Central memory CD4-positive, alpha-beta T cell (primary cell): ENCODE measurements at regions not wholly inside any gene's neighbourhood (a gene's known extent, or its start where the extent isn't known, plus 50 kb on each side); places are given as distances from the start of the nearest gene placed in this dataset.

ENCODE experiments used
- DNase-seq: peaks from one replicate; pipeline ENCODE4 v3.0.0; 2022

DNA sequence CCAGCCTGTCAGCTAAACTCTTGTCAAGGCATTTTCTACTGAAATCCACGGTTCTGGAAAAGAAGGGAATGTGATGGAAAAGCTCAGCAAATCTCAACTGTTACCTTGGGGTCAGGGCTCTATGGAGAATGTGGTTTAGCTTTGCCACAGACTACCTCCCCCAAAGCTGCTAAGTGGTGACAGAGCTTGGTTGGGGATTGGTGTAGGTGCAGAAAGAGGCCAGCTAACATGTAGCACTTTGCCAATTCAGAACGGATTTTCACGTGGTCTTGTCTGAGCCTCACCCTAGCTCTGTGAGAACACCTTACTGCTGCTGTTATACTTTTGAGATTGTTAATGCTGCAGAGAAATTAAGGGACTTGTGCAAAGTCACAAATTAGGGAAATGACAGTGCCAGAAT is 331.1 kb downstream of the RND3 start:
- no peak for DNase-seq

DNA sequence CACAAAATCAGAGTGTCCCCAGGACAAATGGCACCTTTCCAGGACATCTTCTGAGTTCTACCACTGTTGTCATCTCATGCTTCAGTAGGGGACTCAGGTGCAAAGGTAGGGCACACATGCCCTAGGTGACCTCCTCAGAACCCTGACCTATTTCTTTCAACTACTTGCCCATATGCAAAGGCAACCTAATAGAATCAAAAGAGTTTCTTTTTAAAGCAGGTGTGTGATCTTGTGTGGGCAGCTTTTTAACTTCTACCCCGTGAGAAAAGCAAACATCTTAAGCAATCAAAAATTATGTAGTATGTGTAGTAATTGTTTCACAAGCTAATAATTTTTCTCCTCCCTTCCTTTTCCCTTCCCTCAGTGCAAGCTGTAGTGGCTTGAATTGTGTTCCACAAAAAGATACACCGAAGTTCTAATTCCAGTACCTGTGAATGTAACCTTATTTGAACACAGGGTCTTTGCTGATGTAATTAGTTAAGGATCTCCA is 333.1 kb downstream of the RND3 start:
- DNase-seq = no peak

DNA sequence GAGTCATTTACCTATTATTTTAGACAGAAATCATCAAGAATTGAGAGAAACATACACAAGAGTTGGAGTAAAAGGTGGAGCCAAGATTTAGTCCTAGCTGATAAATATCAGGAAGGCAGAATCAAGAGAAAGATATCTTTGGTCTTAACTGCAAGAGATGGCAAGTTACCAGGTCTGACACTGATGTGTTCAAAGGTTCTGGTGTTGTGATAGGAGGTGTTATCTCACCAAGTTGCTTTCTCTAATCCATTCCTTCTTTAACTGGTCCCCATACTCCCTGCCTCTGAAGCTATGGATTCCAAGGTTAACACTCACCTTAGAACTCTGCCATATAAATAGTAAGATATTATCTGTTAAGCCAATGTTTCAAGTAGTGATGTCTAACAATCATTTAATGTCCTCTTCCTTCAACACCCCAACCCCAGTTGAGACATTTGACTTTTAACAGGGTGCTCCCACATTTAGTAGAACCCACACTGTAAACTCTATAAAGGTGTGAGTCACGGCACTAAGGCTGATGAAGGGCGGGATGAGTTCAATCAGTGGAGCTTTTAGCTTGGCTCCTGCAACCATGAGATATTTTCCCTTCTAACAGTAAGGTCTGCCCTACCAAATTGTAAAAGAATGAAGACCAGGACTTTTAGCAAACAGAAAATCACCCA is 333.7 kb downstream of the RND3 start:
- no peak for DNase-seq

DNA sequence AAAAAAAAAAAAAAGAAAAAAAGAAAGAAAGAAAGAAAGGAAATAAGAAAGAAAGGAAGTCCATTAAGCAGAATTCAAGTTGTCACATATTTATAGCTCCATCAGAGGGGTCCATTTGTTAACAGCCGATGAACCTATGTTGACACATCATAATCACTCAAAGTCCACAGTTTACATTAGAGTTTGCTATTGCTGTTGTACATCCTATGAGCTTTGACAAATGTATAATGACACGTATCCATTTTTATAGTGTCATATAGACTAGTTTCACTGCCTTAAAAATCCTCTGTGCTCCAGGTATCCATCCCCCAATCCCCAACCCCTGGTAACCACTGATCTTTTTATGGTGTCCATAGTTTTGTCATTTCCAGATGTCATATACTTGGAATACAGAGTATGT is 335.2 kb downstream of the RND3 start:
- DNase-seq = no peak

DNA sequence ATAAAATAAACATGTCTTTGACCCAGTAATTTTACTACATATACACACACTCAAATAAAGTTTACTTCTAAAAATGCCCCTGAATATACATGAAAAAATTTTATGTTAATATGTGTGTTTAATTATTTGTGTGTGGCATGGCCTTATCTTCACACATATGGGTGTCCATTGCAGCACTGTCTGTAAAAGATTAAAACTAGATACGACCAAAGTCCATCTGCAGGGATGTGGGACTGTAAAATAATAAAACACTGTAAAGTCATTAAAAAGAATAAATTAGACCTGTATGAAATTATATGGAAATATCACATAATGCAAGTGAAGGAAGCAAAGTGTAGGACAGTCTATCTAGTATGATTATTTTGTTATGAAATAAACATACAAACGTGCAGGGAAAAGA is 337.3 kb downstream of the RND3 start:
- no peak for DNase-seq

DNA sequence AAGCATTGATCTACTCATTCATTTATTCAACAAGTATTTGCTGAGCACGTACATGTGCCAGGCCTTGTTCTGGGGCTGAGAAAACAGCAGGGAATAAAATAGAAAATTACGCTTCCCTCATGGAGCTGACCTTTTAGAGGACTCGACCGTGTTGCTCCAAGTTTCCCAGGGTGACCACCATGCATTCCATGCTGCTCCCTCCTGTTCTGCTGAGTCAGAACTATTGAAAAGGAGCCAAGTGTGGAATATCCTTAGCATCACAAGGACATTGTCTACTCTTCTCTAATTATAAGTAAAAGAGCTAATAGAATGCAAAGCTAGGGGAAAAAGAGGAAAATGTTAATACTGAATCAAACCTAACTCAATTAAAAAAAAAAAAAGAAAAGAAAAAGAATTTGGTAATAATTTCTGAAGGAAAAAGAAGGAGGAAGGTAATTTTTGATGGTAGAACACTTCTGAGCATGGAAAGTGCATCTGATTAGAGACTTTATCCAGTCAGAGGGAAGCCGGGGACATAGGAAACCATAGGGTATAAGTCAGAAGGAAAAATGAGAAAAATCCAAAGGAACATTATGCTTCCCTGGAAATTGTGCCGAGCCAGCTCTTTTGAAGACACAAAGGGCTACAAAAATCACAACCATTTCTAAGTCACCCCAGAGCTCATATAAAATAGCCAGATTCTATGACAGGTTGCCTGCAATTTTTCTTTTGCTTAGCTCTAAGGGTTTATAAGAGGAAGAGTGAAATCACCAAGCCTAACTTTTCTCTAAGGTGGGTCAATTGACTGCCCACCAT is 339.4 kb downstream of the RND3 start:
- DNase-seq = no peak

DNA sequence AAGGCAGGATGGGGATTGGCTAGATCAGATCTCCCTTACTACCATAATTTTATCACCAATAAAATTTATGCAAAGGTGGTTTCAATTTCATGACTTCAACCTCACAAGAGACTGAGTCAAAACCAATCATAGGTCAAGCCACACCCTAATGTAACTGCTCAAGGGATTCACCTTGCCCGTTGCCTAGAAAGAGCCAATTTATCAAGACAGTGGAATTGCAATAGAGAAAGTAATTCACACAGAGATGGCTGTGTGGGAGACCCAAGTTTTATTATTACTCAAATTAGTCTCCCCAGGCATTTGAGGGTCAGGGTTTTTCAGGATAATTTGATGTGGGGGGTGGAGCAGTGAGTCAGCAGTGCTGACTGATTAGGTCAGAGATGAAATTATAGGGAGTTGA is 340.6 kb downstream of the RND3 start:
- DNase-seq = no peak

DNA sequence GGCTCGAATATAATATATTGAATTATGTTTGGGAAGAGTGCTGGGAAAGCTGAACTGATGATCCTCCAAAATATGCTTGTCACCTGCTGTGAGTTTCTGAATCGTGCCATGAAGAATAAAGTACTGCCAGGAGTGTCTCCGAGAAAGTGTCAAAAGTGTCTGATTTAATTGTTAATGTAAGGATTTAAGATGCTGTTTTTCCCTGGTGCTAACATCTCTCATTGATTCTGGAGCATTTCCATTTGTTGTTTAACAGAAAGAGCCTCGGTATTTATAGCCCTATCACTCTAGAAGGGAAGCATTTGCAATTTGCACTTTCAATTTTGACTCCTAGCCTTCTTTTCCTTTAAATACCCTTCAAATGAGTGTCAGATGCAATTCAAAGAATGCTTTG is 342.2 kb downstream of the RND3 start:
- DNase-seq = no peak

DNA sequence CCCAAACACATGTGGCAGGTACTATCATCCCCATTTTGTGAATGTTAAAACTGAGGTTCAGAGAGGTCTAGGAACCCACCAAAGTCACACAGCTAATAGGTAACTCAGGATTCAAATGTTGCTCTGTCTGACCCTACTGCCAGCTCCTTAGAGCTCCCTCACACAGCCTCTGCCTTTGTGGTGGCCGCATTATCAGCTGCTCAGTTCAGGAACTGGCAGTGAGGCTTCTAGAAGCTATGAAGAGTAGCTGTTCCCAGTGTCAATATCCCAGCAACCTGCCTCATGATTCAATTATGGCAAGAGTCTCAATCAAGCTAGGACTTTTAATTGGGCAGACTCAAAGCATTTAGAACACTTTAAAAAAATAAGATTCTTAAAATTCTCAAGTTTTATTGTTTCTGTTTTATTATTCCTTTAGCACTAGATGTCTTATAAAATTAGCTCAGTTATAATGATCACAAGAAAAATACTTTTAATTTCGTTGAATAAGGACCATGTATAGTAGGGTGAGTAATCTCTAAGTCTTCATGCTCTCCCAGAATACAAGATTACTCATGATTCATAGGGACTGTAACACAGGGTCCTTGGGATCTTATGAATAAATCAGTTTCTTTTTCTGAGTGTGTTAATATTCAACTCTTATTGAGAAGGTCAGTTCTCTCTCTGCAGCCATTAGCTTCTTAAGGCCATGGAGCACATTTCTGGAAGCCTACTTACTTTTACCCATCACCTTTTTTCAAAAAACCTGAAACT is 342.7 kb downstream of the RND3 start:
- DNase-seq = no peak

DNA sequence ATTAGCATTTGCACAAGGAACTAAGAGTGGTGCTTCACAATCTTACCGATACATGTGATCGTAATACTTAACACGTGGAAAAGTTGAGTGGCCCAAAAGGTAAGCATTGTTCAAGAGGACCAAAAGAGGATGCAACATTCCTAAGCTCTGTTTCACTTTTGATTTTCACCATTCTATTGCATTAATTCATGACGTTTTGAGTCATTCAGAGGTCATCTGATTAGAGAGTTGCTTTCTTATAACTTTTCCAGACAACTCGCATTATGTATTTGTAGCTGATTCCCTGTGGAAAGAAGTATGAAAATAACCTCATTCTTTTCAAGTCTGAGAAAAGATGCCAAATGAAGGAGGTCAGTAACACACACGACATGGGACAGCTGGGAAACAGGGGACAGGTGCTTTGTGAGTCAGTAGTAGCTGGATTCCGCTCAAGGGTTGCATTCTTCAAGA is 344.4 kb downstream of the RND3 start:
- no peak for DNase-seq

DNA sequence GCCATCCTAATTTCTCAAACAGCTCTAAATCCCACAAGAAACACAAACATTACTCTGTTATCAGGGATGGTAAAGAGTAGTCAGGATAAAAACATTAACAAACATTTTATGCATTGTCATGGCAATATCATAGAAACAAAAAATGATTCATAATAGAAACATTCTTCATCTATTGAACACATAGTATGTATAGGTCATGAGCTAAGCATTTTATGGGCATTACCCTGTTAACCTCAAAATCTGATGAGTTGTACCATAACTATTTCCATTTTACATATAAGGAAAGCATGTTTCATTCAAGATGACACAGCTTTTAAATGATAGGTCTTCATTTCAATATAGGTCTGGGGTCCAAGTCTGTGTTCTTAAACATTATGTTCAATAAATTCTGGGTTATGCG is 344.9 kb downstream of the RND3 start:
- no peak for DNase-seq

DNA sequence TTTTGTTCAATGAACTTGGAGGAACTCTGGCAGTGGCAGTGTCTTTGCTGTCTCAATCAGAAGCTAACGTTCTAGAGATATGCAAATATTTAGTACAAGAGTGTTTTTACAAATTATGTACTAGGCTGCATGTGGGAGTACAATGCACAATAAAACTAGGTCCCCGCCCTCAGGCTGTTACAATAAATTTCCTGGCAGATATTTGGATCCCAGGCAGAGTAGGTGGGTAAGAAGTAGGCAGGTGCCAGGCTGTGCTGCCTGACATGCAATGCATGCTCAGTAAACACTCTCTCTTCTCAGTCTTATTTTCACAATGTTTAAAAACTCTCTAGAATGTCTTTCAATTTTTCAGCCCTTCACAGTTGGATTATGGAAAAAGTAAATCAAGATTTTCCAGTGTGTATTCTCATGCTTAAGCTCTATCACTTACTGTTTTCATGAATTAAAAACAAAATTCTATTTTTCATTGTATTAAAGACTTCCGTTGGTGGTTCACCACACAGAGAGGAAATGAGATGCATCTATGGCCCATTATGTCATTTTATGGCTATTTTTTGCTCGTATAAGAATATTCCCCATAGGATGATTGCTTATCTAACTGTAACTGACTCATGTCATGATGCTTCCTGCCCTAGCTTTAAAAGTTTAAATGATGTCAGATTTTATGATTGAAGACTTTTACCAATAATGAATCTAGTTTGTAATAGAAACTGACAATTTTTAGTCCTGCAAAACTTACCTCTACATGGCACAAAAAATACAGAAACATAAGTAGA is 346.1 kb downstream of the RND3 start:
- DNase-seq = no peak

DNA sequence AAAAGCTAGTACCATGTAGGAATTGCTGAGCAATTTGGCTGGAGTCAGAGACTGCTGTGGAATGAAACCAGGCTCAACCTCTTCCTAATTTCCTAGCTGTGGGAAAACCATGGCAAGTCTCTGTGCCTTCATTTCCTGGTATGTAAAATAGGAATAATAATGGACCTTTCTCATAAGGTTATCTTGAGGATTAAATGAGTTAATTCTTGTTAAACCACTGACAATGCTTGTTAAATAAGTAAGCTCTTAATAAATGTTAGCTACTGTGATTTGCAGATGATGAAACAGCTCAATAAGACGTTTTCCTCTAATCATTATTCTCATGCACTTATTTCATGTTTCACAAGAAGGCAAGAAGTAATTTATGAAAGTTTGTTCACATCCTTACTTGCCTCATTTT is 346.7 kb downstream of the RND3 start:
- no peak for DNase-seq

DNA sequence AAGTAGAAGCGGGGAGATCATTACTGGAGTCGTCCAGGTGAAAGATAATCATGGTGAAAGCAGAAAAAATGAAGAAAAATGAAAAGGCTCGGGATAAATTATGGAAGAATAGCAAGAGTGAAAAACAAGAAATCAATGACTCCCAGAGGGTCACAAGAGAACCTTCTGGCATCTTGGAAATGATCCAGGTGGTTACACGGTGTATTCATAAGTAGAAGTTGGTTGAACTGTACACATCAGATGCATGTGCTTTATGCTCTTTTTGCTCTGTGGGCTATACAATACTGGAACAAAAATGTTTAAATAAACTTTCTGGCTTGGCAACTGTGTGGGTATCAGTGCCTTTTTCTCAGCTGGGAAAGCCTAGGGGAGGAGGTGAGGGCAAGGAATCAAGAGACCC is 348.9 kb downstream of the RND3 start:
- DNase-seq = no peak

DNA sequence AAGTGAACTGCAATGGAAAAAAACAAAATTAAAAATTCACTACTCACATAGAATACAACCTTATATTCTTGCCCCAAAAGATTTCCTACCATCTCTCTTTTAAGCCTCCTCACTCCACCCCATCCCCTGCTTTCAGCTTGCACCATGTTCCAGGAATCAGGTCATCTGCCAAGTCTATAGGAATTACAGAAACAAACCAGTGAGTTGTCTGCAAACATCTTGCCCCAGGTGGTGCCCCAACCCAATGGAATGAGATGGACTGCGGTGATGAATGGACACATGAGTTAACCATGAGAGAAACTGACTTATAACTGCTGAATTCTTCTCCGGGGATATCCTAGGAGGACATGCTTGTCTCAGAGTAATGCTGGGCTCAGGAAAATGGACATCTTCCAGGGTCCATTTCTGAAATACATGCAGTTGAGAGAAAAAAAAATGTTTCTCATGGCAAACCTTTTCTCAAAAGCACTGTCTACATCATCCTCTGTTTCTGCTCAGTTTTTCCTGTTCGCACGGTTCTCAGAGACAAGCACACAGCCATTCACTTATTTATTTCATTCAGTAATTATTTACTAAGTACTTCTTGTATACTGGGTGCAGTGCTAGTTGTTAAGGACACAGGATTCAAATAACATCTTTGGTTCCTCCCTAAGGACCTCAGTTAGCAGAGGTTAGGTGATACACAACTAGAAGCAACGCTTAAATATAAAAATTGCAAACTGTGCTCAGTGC is 350.0 kb downstream of the RND3 start:
- DNase-seq = no peak

DNA sequence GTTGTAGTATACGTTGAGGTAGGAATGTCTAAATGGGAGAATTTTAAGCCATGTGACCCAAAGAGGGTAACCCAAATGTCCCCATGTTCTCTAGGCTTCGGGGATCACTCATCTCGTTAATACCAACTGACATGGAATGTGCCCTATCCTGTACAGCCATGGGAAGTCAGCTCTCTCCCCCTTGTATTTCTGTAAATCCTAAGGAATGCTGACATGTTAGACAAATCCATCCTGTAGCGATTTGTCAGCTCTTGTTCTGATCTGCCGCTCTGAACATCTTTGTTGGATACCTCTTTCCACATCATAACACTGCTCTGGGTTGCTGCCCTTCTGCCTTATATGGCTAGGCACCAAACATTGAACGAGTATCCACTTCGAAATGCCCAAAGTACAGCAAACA is 350.6 kb downstream of the RND3 start:
- no peak for DNase-seq

DNA sequence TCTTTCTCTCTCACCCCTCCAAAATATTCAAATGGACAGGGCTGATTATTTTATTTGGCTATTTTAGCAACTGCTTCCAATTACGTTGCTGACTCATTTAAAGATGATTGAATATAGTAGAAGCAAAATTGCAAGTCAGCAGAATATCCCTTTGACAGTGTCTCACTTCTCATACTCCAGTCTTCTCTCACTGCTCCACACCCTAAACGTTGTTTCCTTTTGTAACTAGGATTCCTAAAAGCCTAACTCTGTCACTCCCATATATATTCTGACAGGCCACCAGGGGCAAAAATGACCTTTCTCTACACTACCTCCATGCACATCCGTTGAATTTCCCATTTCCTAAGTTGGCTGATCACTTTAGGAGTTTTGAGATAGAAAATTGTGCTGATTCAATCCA is 351.1 kb downstream of the RND3 start:
- DNase-seq = no peak

DNA sequence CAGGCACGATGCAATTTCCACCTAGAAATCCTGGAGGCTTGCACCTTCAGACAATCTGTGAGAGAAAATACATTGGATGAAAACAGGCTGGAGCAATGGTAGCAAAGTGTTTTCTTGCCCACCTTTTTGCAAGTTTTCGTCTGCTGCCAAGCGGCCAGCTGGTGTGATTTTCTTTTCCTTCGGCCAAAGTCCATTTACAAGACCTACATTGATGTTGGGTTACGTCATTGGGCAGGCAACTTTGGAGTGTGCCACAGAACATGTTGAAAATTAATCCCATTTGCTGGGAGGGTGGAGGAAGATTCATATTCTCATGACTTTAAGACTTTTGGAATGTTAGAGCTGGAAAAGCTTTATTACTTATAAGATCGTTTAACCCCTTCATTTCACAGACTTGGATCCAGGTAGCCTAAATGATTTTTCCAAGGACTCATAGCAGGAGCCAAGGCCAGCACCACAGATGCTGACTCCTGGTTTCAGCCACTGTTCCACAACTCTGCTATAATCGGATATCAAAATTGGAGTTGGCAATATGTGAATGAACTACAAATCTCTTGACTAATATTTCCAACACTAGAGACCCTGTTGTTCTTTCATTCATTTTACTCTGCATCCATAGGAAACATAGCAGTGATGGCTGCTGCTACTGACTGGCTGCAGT is 352.1 kb downstream of the RND3 start:
- DNase-seq = no peak

DNA sequence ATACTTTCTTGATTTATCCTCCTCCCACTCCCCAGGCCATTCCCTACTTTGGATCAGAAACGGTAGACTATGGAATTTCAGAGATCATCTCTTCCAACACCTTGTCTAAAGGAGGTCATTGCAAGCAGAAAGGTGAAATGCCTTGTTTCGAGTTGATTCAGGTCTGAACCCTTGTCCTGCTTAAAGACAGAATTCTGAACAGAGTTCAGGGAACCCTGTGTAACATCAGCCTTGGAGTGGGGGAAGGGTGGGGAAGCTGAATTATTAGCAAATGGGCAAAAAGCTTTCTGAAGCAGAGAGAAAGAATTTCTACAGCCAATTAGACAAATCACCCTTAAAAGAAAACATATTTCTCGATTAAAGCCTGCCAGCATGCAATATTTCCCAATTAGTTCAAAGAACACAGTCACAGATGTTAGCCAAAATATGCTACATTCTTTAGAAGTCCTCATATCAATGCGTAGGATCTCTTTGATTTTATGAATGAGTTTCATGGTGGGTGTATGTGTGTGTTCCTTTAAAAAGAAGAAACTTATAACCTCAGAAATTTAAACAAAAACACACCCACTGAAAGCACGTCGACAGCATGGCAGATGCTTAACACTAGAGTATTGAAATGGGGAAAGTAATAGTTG is 353.1 kb downstream of the RND3 start:
- DNase-seq = no peak

DNA sequence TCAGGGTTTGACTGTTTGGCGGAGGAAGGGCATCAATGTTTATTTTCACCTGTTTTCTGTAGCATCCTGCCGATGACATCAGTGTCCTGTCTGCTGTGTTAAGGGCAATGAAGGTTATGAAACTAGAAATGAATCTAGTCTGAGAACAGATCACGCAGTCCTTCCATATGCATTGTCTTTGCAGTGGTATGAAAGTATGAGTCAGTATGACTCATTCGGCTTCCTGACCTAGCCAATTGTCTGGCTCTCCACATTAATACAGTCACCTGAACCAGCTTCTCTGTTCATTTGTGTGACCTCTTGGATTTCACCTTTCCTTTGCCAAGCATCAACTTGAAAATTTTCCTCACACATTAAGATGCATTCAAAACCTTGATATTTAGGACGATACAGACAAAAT is 353.8 kb downstream of the RND3 start:
- DNase-seq = no peak

DNA sequence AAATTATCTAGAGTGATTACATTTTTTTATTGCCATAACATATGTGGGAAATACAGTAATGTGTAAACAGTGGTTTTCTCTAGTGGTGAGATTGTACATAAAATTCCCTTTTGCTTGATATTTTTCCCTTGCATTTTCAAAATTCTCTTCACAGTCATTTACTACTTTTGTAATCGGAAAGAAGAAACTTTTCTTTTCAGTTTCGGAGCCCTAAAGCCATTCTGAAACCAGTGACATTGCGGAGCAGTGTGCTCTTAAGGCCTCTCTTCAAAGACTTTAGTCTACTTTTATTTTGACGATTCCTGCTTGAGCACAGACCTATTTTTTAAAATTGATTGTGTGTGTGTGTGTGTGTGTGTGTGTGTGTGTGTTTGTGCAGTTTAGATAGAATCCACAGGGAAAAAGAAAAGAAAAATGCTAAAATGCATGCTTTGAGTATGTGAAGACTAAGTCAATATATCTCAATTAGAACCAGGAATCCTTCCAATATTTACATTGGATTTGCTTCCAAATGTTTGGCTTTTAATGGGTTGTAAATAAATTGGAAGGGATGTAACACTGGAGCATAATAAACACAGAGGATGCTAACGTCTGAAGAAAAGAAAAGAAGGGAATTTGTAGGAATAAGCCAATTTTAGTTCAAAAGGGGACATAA is 357.4 kb downstream of the RND3 start:
- DNase-seq = no peak
